Spleen (tissue), 11 donors: ENCODE measurements at regions not wholly inside any gene's neighbourhood (a gene's known extent, or its start where the extent isn't known, plus 50 kb on each side); places are given as distances from the start of the nearest gene placed in this dataset.

Source experiments
- DNase-seq: peaks from one replicate; pipeline ENCODE4 v3.0.0-alpha.2; 2020
- H3K27ac ChIP-seq, 8 donors: fragments of 200-600 bp; sonication (generic) in 7 of 8; 1 replicate in 4 of 8; 2 replicates in 4 of 8; pipeline versions ENCODE4 v1.5.0 to v1.8.0; 2016 to 2021; ENCODE audit warnings: inconsistent platforms in 4 of 8, mild to moderate bottlenecking in 4 of 8, moderate library complexity in 1 of 8
- H3K27me3 ChIP-seq, 7 donors: fragments of 200-600 bp; sonication (generic) in 6 of 7; replicated peaks in 1 of 7; 1 replicate in 4 of 7; 2 replicates in 3 of 7; pipeline versions ENCODE4 v1.5.0 to v1.8.0; 2016 to 2021; ENCODE audit warnings: inconsistent platforms in 3 of 7, mild to moderate bottlenecking in 1 of 7
- H3K36me3 ChIP-seq, 6 donors: fragments of 200-600 bp; sonication (generic) in 5 of 6; 1 replicate in 4 of 6; 2 replicates in 2 of 6; pipeline versions ENCODE4 v1.5.0 to v1.8.0; 2016 to 2021; ENCODE audit warnings: inconsistent platforms in 2 of 6
- H3K4me1 ChIP-seq, 6 donors: fragments of 200-600 bp; sonication (generic) in 5 of 6; 1 replicate in 3 of 6; 2 replicates in 3 of 6; pipeline versions ENCODE4 v1.5.0 to v1.8.0; 2016 to 2021; ENCODE audit warnings: inconsistent platforms in 3 of 6
- H3K4me3 ChIP-seq, 8 donors: fragments of 200-600 bp; sonication (generic) in 7 of 8; 1 replicate in 4 of 8; 2 replicates in 4 of 8; pipeline versions ENCODE4 v1.5.0 to v1.8.0; 2016 to 2021; ENCODE audit warnings: inconsistent platforms in 4 of 8, mild to moderate bottlenecking in 4 of 8, moderate library complexity in 2 of 8
- H3K9me3 ChIP-seq, 8 donors: fragments of 200-600 bp; sonication (generic) in 7 of 8; 1 replicate in 4 of 8; 2 replicates in 4 of 8; pipeline versions ENCODE4 v1.5.0 to v1.8.0; 2016 to 2021; ENCODE audit warnings: inconsistent platforms in 4 of 8
- CTCF ChIP-seq, 11 experiments: fragments of 200-600 bp in 7 of 11; fragments of 450-650 bp in 4 of 11; sonication (generic) in 4 of 11; IDR thresholded peaks in 8 of 11; conservative IDR thresholded peaks in 3 of 11; 1 replicate in 7 of 11; 2 replicates in 4 of 11; pipeline versions ENCODE4 v1.4.0 to v1.8.0; 2016 to 2021; ENCODE audit warnings: antibody characterized with exemption in 11 of 11, inconsistent platforms in 4 of 11, mild to moderate bottlenecking in 1 of 11
- POLR2A ChIP-seq, 3 donors: fragments of 450-650 bp; IDR thresholded peaks; one replicate each; pipeline ENCODE4 v1.5.1; 2017; ENCODE audit warnings: antibody characterized with exemption in 3 of 3, mild to moderate bottlenecking in 1 of 3
- POLR2AphosphoS5 ChIP-seq, 3 donors: sonication (generic); formaldehyde crosslinking; IDR thresholded peaks; one replicate each; pipeline ENCODE4 v1.5.1; 2017; ENCODE audit warnings: antibody characterized with exemption in 3 of 3
- WGBS, 5 donors: extraction: QIAGEN DNeasy Blood & Tissue Kit in 3 of 5; methylation state at CpG; one replicate each; pipeline versions ENCODE4 v1.1.5 to v1.1.7; 2013 to 2018; 5-methylcytosine and 5-hydroxymethylcytosine counted together
- intact Hi-C: fragments of 100-400 bp; cut with DNase I; formaldehyde crosslinking; loops from one replicate; pipeline ENCODE4 v1.15.0; 2023; ENCODE audit warnings: low total_unique reads
- donor health status: healthy with polysubstance abuse.
- donor health status: DM: no; HTN: no; CAD: no; lungs with moderate emphysema.
- donor health status: DM: no; HTN: no; CAD: no.
- donor health status: Bipolar disorder and iron deficiency.
- donor health status: healthy.
- donor health status: DM: no; HTN: no; CAD: no.
- donor health status: DM: yes; HTN: yes; CAD: no.

GRCh38 chr5:74957029-74957784 is 91.0 kb upstream of the FAM169A start:
- WGBS, 5 donors = 89 to 94% (median 92%) methylated on average over 5 of the region's 5 CpGs
- intact Hi-C loops = no loop called here

GRCh38 chr5:74956278-74956677 is 90.1 kb upstream of the FAM169A start:
- intact Hi-C loops = no loop called here
- Histone ChIP-seq H3K36me3 (no peaks in the 10 kb centered on the region), H3K27ac (no peak overlapping the region), H3K4me1 (no peaks in the 10 kb centered on the region), H3K27me3 (no peaks in the 10 kb centered on the region), H3K4me3 (no peak overlapping the region), H3K9me3 (peaks cover 0 to 3% (median 0%) of the 10 kb centered on the region in 8 donors)
- no peak for DNase-seq
- TF ChIP-seq POLR2AphosphoS5 (IDR thresholded peaks at IDR 0.05) (no peak), POLR2A (IDR thresholded peaks at IDR 0.05) (no peak), CTCF (IDR thresholded peaks at IDR 0.05 in 8 of 11, conservative IDR thresholded peaks at IDR 0.05 in 3 of 11) (no peak)
- 75 to 94% (median 91%) methylated on average over 4 of the region's 4 CpGs for WGBS, 5 donors

More at GRCh38 chr5:74957029-74957784, 91.0 kb upstream of the FAM169A start:
- Histone ChIP-seq H3K4me1 (no peaks in the 10 kb centered on the region), H3K9me3 (peaks cover 0 to 3% (median 0%) of the 10 kb centered on the region in 8 donors), H3K4me3 (no peak overlapping the region), H3K27ac (no peak overlapping the region), H3K36me3 (no peaks in the 10 kb centered on the region), H3K27me3 (no peaks in the 10 kb centered on the region)
- DNase-seq = no peak
- TF ChIP-seq CTCF (IDR thresholded peaks at IDR 0.05 in 8 of 11, conservative IDR thresholded peaks at IDR 0.05 in 3 of 11) = no peak

- DNase-seq = no peak
- H3K36me3 ChIP-seq = no peaks in the 10 kb centered on the region
- H3K4me1 ChIP-seq = no peaks in the 10 kb centered on the region
- no peak overlapping the region for H3K4me3 ChIP-seq
- peaks cover 0 to 2% (median 0%) of the 10 kb centered on the region in 7 donors for H3K27me3 ChIP-seq
- no peak overlapping the region for H3K27ac ChIP-seq
- 88 to 93% (median 92%) methylated on average over 3 of the region's 3 CpGs for WGBS, 5 donors
- peaks cover 0 to 3% (median 0%) of the 10 kb centered on the region in 8 donors for H3K9me3 ChIP-seq
- no peak for TF ChIP-seq POLR2AphosphoS5 (IDR thresholded peaks at IDR 0.05)
- no peak for TF ChIP-seq POLR2A (IDR thresholded peaks at IDR 0.05)
- TF ChIP-seq CTCF (IDR thresholded peaks at IDR 0.05 in 8 of 11, conservative IDR thresholded peaks at IDR 0.05 in 3 of 11) = no peak
- intact Hi-C loops = no loop called here
Measured at GRCh38 chr5:74954919-74955318, 88.7 kb upstream of the FAM169A start.

- Histone ChIP-seq H3K36me3 (no peaks in the 10 kb centered on the region), H3K27ac (peak overlapping the region in 1 of 8 donors; percentile 42), H3K27me3 (peaks cover 0 to 4% (median 0%) of the 10 kb centered on the region in 7 donors), H3K4me3 (no peak overlapping the region), H3K9me3 (peaks cover 0 to 3% (median 0%) of the 10 kb centered on the region in 8 donors), H3K4me1 (no peaks in the 10 kb centered on the region)
- DNase-seq = no peak
- intact Hi-C loops = no loop called here
- WGBS, 5 donors = 45 to 71% (median 68%) methylated on average over 8 of the region's 8 CpGs
- TF ChIP-seq POLR2A (IDR thresholded peaks at IDR 0.05) (no peak), POLR2AphosphoS5 (IDR thresholded peaks at IDR 0.05) (peak in 1 of 3 donors; percentile 43), CTCF (IDR thresholded peaks at IDR 0.05 in 8 of 11, conservative IDR thresholded peaks at IDR 0.05 in 3 of 11) (no peak)
Measured at GRCh38 chr5:74953937-74954720, 87.9 kb upstream of the FAM169A start.
